ENCODE measurements at regions not wholly inside any gene's neighbourhood (a gene's known extent, or its start where the extent isn't known, plus 50 kb on each side); places are given as distances from the start of the nearest gene placed in this dataset.

GRCh38 chr9:89929315-89929672, 324.5 kb downstream of the GADD45G start:
- no peaks in the 10 kb centered on the region for H3K9me3 ChIP-seq (ENCODE audit: control insufficient read depth, insufficient read depth, low read length)
- CTCF ChIA-PET = no interaction called here

GRCh38 chr9:89929673-89930480, 325.1 kb downstream of the GADD45G start:
- POLR2A ChIA-PET = no interaction called here
- CTCF ChIA-PET = interaction anchor here (0.6 kb wide), 1 partner anchor 62 kb away, joined by 4 read pairs; no protein-coding TSS in a partner anchor
- H3K4me3 ChIP-seq (ENCODE audit: low read depth, low read length) = no peak overlapping the region
- no peaks in the 10 kb centered on the region for H3K9me3 ChIP-seq (ENCODE audit: control insufficient read depth, insufficient read depth, low read length)
- no peak for TF ChIP-seq CTCF (IDR thresholded peaks at IDR 0.05; ENCODE audit: low read depth, low read length)
- no peak overlapping the region for H3K27ac ChIP-seq (ENCODE audit: low read depth, low read length)
- H3K27me3 ChIP-seq (ENCODE audit: control insufficient read depth, insufficient read depth, low read length) = no peaks in the 10 kb centered on the region
- DNase-seq (ENCODE audit: low read depth, low spot score) = no peak

More at GRCh38 chr9:89929315-89929672, 324.5 kb downstream of the GADD45G start:
- Histone ChIP-seq H3K27ac (ENCODE audit: low read depth, low read length) (no peak overlapping the region), H3K27me3 (ENCODE audit: control insufficient read depth, insufficient read depth, low read length) (no peaks in the 10 kb centered on the region), H3K4me3 (ENCODE audit: low read depth, low read length) (no peak overlapping the region)
- no peak for DNase-seq (ENCODE audit: low read depth, low spot score)
- no peak for TF ChIP-seq CTCF (IDR thresholded peaks at IDR 0.05; ENCODE audit: low read depth, low read length)
- POLR2A ChIA-PET = no interaction called here

GRCh38 chr9:89933578-89933977, 328.8 kb downstream of the GADD45G start:
- Histone ChIP-seq H3K27me3 (ENCODE audit: control insufficient read depth, insufficient read depth, low read length) (peaks cover 3% of the 10 kb centered on the region), H3K4me3 (ENCODE audit: low read depth, low read length) (no peak overlapping the region), H3K27ac (ENCODE audit: low read depth, low read length) (no peak overlapping the region), H3K9me3 (ENCODE audit: control insufficient read depth, insufficient read depth, low read length) (no peaks in the 10 kb centered on the region)
- no peak for TF ChIP-seq CTCF (IDR thresholded peaks at IDR 0.05; ENCODE audit: low read depth, low read length)
- DNase-seq (ENCODE audit: low read depth, low spot score) = no peak
- CTCF ChIA-PET = no interaction called here
- POLR2A ChIA-PET = no interaction called here

GRCh38 chr9:89935115-89935514, 330.3 kb downstream of the GADD45G start:
- Histone ChIP-seq H3K27me3 (ENCODE audit: control insufficient read depth, insufficient read depth, low read length) (peaks cover 6% of the 10 kb centered on the region), H3K27ac (ENCODE audit: low read depth, low read length) (no peak overlapping the region), H3K4me3 (ENCODE audit: low read depth, low read length) (no peak overlapping the region), H3K9me3 (ENCODE audit: control insufficient read depth, insufficient read depth, low read length) (no peaks in the 10 kb centered on the region)
- no peak for TF ChIP-seq CTCF (IDR thresholded peaks at IDR 0.05; ENCODE audit: low read depth, low read length)
- ChIA-PET CTCF (no interaction called here), POLR2A (no interaction called here)
- DNase-seq (ENCODE audit: low read depth, low spot score) = no peak

GRCh38 chr9:89935801-89936200, 331.0 kb downstream of the GADD45G start:
- TF ChIP-seq CTCF (IDR thresholded peaks at IDR 0.05; ENCODE audit: low read depth, low read length) = no peak
- Histone ChIP-seq H3K27me3 (ENCODE audit: control insufficient read depth, insufficient read depth, low read length) (peaks cover 6% of the 10 kb centered on the region), H3K9me3 (ENCODE audit: control insufficient read depth, insufficient read depth, low read length) (no peaks in the 10 kb centered on the region; the same call in 1 of the 2 replicates), H3K4me3 (ENCODE audit: low read depth, low read length) (no peak overlapping the region), H3K27ac (ENCODE audit: low read depth, low read length) (no peak overlapping the region)
- ChIA-PET CTCF (no interaction called here), POLR2A (no interaction called here)
- no peak for DNase-seq (ENCODE audit: low read depth, low spot score)

Measured in AG04450 (cell line).